ENCODE measurements at regions not wholly inside any gene's neighbourhood (a gene's known extent, or its start where the extent isn't known, plus 50 kb on each side); places are given as distances from the start of the nearest gene placed in this dataset.

- H3K27me3 Mint-ChIP-seq (ENCODE audit: unreplicated experiment): peaks cover 48% of the 10 kb centered on the region
- no peak overlapping the region for H3K4me3 Mint-ChIP-seq (ENCODE audit: low read depth, unreplicated experiment)
- no peaks in the 10 kb centered on the region for H3K9me3 Mint-ChIP-seq (ENCODE audit: low read depth, unreplicated experiment)
- intact Hi-C loops (cut with micrococcal nuclease; ENCODE audit: unreplicated experiment): no loop called here
- DNase-seq: no peak
- no peaks in the 10 kb centered on the region for H3K4me1 Mint-ChIP-seq (ENCODE audit: low read depth, unreplicated experiment)
- BruUV-seq (replicated peaks): no TSS peak
- H3K36me3 Mint-ChIP-seq (ENCODE audit: insufficient read depth, unreplicated experiment): no peaks in the 10 kb centered on the region
- H3K27ac Mint-ChIP-seq (ENCODE audit: unreplicated experiment): no peak overlapping the region
- no peak for TF ChIP-seq CTCF (IDR thresholded peaks at IDR 0.05; ENCODE audit: unreplicated experiment)
- CTCF ChIA-PET: no interaction called here
These were observed 80.0 kb downstream of the NPTX2 start for GRCh38 chr7:98697083-98697482.

DNA sequence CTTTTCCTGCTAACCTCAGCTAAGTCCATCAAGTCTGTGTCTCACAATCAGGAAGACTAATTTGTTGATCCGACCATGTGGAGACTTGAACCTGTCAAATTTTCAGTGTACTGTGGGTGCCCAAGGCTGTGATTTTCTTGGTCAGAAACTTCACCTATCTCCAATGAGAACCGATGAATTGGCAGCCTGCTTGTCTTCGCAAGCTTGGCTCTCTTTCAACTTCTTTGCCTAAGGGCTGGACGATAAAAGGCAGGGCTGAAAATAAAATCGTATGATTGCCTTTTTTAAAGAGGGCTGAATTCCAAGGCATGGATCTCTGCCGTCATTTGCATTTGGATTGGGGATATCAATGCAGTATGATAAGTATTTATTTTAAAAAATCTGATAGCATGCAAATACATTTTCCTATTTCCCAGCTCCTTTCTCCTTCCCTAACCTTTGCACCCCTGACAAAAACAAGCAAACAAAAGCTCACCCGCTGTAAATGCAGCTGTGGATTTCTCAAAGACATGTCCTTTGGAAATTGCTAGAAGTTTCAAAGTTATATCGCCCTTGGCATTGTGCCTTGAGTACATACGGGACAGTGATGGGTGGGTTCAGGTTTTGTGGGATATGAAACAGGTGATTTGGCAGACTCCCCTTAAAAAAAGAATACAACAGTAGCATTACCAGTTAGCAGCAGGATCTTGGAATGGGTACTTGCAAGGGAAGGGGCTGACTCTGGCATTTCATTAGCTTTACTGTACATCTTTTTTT is 80.6 kb downstream of the NPTX2 start:
- DNase-seq: no peak
- H3K9me3 Mint-ChIP-seq (ENCODE audit: low read depth, unreplicated experiment): no peaks in the 10 kb centered on the region
- H3K36me3 Mint-ChIP-seq (ENCODE audit: insufficient read depth, unreplicated experiment): no peaks in the 10 kb centered on the region
- peaks cover 44% of the 10 kb centered on the region for H3K27me3 Mint-ChIP-seq (ENCODE audit: unreplicated experiment)
- H3K4me1 Mint-ChIP-seq (ENCODE audit: low read depth, unreplicated experiment): no peaks in the 10 kb centered on the region
- no peak for TF ChIP-seq CTCF (IDR thresholded peaks at IDR 0.05; ENCODE audit: unreplicated experiment)
- intact Hi-C loops (cut with micrococcal nuclease; ENCODE audit: unreplicated experiment): no loop called here
- CTCF ChIA-PET: interaction anchor here (0.6 kb wide), 1 partner anchor 100 kb away, joined by 7 read pairs; no protein-coding TSS in a partner anchor
- no peak overlapping the region for H3K4me3 Mint-ChIP-seq (ENCODE audit: low read depth, unreplicated experiment)
- H3K27ac Mint-ChIP-seq (ENCODE audit: unreplicated experiment): no peak overlapping the region
- no TSS peak for BruUV-seq (replicated peaks)

- CTCF ChIA-PET: no interaction called here
These were observed 81.9 kb downstream of the NPTX2 start for GRCh38 chr7:98698976-98699375.

GRCh38 chr7:98700533-98700932 is 83.4 kb downstream of the NPTX2 start:
- no peak overlapping the region for H3K27ac Mint-ChIP-seq (ENCODE audit: unreplicated experiment)
- intact Hi-C loops (cut with micrococcal nuclease; ENCODE audit: unreplicated experiment): no loop called here
- peaks cover 42% of the 10 kb centered on the region for H3K27me3 Mint-ChIP-seq (ENCODE audit: unreplicated experiment)

More at GRCh38 chr7:98698976-98699375, 81.9 kb downstream of the NPTX2 start:
- Mint-ChIP-seq H3K4me1 (ENCODE audit: low read depth, unreplicated experiment) (no peaks in the 10 kb centered on the region), H3K27ac (ENCODE audit: unreplicated experiment) (no peak overlapping the region), H3K4me3 (ENCODE audit: low read depth, unreplicated experiment) (no peak overlapping the region), H3K36me3 (ENCODE audit: insufficient read depth, unreplicated experiment) (no peaks in the 10 kb centered on the region), H3K9me3 (ENCODE audit: low read depth, unreplicated experiment) (no peaks in the 10 kb centered on the region), H3K27me3 (ENCODE audit: unreplicated experiment) (peaks cover 44% of the 10 kb centered on the region)
- no peak for DNase-seq
- no TSS peak for BruUV-seq (replicated peaks)
- TF ChIP-seq CTCF (IDR thresholded peaks at IDR 0.05; ENCODE audit: unreplicated experiment): no peak
- intact Hi-C loops (cut with micrococcal nuclease; ENCODE audit: unreplicated experiment): no loop called here

More at GRCh38 chr7:98700533-98700932, 83.4 kb downstream of the NPTX2 start:
- Mint-ChIP-seq H3K36me3 (ENCODE audit: insufficient read depth, unreplicated experiment) (no peaks in the 10 kb centered on the region), H3K4me1 (ENCODE audit: low read depth, unreplicated experiment) (no peaks in the 10 kb centered on the region), H3K4me3 (ENCODE audit: low read depth, unreplicated experiment) (no peak overlapping the region), H3K9me3 (ENCODE audit: low read depth, unreplicated experiment) (no peaks in the 10 kb centered on the region)
- no peak for TF ChIP-seq CTCF (IDR thresholded peaks at IDR 0.05; ENCODE audit: unreplicated experiment)
- CTCF ChIA-PET: no interaction called here
- DNase-seq: no peak
- BruUV-seq (replicated peaks): no TSS peak
